ENCODE measurements at regions not wholly inside any gene's neighbourhood (a gene's known extent, or its start where the extent isn't known, plus 50 kb on each side); places are given as distances from the start of the nearest gene placed in this dataset.

GRCh38 chr2:122706757-122707223, 951.3 kb downstream of the TSN start:
- Histone ChIP-seq H3K36me3 (ENCODE audit: control insufficient read depth, insufficient read depth, low read length) (no peaks in the 10 kb centered on the region), H3K4me3 (ENCODE audit: low read depth, low read length) (no peak overlapping the region), H3K9me3 (no peaks in the 10 kb centered on the region), H3K4me1 (no peaks in the 10 kb centered on the region), H3K27me3 (replicated peaks; ENCODE audit: control insufficient read depth, insufficient read depth, low read length) (no peaks in the 10 kb centered on the region)
- ChIA-PET POLR2A (no interaction called here), CTCF (no interaction called here)
- DNase-seq: no peak
- no peak for TF ChIP-seq CTCF (IDR thresholded peaks at IDR 0.05; ENCODE audit: insufficient read depth in 1 of 2, low read depth in 1 of 2, low read length in 1 of 2, severe bottlenecking in 1 of 2, unreplicated experiment in 1 of 2)
- no TSS peak for BruUV-seq (replicated peaks)
- Mint-ChIP-seq H3K27ac (ENCODE audit: unreplicated experiment) (no peak overlapping the region), H3K36me3 (ENCODE audit: insufficient read depth, unreplicated experiment) (no peaks in the 10 kb centered on the region), H3K27me3 (ENCODE audit: insufficient read depth, unreplicated experiment) (no peaks in the 10 kb centered on the region), H3K4me1 (ENCODE audit: low read depth, unreplicated experiment) (no peaks in the 10 kb centered on the region), H3K4me3 (ENCODE audit: unreplicated experiment) (no peak overlapping the region), H3K9me3 (ENCODE audit: unreplicated experiment) (peaks cover 13% of the 10 kb centered on the region)
- intact Hi-C loops (cut with micrococcal nuclease; ENCODE audit: unreplicated experiment): no loop called here

- Mint-ChIP-seq H3K4me3 (ENCODE audit: unreplicated experiment) (no peak overlapping the region), H3K9me3 (ENCODE audit: unreplicated experiment) (peaks cover 14% of the 10 kb centered on the region), H3K27ac (ENCODE audit: unreplicated experiment) (no peak overlapping the region), H3K4me1 (ENCODE audit: low read depth, unreplicated experiment) (no peaks in the 10 kb centered on the region), H3K36me3 (ENCODE audit: insufficient read depth, unreplicated experiment) (no peaks in the 10 kb centered on the region), H3K27me3 (ENCODE audit: insufficient read depth, unreplicated experiment) (no peaks in the 10 kb centered on the region)
- no peak for TF ChIP-seq CTCF (IDR thresholded peaks at IDR 0.05; ENCODE audit: insufficient read depth in 1 of 2, low read depth in 1 of 2, low read length in 1 of 2, severe bottlenecking in 1 of 2, unreplicated experiment in 1 of 2)
- POLR2A ChIA-PET: no interaction called here
- CTCF ChIA-PET: no interaction called here
- Histone ChIP-seq H3K27me3 (replicated peaks; ENCODE audit: control insufficient read depth, insufficient read depth, low read length) (no peaks in the 10 kb centered on the region), H3K4me3 (ENCODE audit: low read depth, low read length) (no peak overlapping the region), H3K4me1 (no peaks in the 10 kb centered on the region), H3K36me3 (ENCODE audit: control insufficient read depth, insufficient read depth, low read length) (no peaks in the 10 kb centered on the region), H3K9me3 (no peaks in the 10 kb centered on the region)
- intact Hi-C loops (cut with micrococcal nuclease; ENCODE audit: unreplicated experiment): no loop called here
- DNase-seq: no peak
- no TSS peak for BruUV-seq (replicated peaks)
These were observed 951.9 kb downstream of the TSN start for GRCh38 chr2:122707224-122707824.

GRCh38 chr2:122710049-122710448, 954.6 kb downstream of the TSN start:
- H3K9me3 ChIP-seq: no peaks in the 10 kb centered on the region; the same call in 1 of the 2 replicates
- no peak overlapping the region for H3K4me3 ChIP-seq (ENCODE audit: low read depth, low read length)
- Mint-ChIP-seq H3K4me3 (ENCODE audit: unreplicated experiment) (no peak overlapping the region), H3K27me3 (ENCODE audit: insufficient read depth, unreplicated experiment) (no peaks in the 10 kb centered on the region), H3K9me3 (ENCODE audit: unreplicated experiment) (peaks cover 35% of the 10 kb centered on the region), H3K27ac (ENCODE audit: unreplicated experiment) (no peak overlapping the region), H3K4me1 (ENCODE audit: low read depth, unreplicated experiment) (no peaks in the 10 kb centered on the region), H3K36me3 (ENCODE audit: insufficient read depth, unreplicated experiment) (no peaks in the 10 kb centered on the region)
- H3K27me3 ChIP-seq (replicated peaks; ENCODE audit: control insufficient read depth, insufficient read depth, low read length): no peaks in the 10 kb centered on the region
- no peaks in the 10 kb centered on the region for H3K4me1 ChIP-seq
- no peak for TF ChIP-seq CTCF (IDR thresholded peaks at IDR 0.05; ENCODE audit: insufficient read depth in 1 of 2, low read depth in 1 of 2, low read length in 1 of 2, severe bottlenecking in 1 of 2, unreplicated experiment in 1 of 2)
- no peak for DNase-seq
- POLR2A ChIA-PET: no interaction called here
- H3K36me3 ChIP-seq (ENCODE audit: control insufficient read depth, insufficient read depth, low read length): no peaks in the 10 kb centered on the region
- intact Hi-C loops (cut with micrococcal nuclease; ENCODE audit: unreplicated experiment): no loop called here
- CTCF ChIA-PET: no interaction called here
- BruUV-seq (replicated peaks): no TSS peak
